NCI-H2227 treated with DMSO at 0.1 percent for 48 hours (cell line): ENCODE measurements at regions not wholly inside any gene's neighbourhood (a gene's known extent, or its start where the extent isn't known, plus 50 kb on each side); places are given as distances from the start of the nearest gene placed in this dataset.

Source experiments
- DNase-seq: peaks from one replicate; lab custom pipeline; 2025; lab: John Stamatoyannopoulos, UW

DNA sequence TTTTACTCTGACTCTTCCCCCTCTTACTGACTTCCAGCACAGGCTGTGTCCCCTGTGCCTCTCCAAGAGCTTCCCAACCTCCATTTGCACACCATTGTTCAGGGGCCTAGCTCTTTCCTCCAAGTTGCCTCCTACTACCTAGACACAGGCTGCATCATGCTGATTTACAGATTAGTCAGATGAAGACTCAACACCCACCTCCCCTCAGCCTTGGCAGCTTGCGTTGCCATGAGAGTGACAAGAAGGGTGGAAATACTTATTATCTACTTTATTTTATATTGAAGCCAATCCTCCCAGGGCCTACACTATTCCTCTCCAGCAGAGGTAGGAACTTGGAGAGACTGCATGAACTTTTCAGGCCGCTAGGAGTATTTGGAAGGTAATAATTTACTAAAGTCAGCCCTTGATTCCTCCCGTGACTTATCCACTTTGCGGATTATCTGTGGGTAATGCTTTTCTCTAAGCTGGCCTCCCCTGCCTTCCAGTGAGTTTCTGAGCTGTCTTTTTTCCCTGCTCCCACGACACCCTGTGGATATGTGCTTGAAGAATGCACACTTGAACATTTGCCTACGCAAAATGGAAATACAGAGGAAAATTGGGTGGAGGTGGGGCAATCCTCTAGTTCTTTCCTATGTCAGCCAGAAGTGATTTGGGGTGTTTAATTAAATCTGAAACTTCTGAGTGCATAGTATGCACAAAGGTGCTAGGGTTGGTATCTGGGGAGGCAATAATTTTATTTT, 74.1 kb upstream of the TMEM164 start:
- DNase-seq: no peak

DNA sequence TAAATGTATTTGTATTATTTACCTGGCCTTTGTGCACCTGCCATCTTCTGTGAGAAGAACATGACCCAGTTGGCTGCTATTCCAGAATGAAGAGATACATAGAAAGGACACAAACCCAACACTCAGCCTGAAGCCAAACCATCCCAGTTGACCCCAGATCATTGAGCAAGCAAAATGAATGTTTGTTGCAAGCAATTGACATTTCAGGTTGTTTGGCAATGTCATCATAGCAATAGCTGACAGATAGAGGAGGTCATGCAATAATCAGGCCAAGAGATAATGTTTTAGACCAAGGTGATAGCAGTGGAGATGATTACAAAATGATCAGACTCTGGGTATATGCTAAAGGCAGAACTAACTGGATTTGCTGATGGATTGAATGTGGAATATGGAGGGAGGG, 71.2 kb upstream of the TMEM164 start:
- DNase-seq: no peak

DNA sequence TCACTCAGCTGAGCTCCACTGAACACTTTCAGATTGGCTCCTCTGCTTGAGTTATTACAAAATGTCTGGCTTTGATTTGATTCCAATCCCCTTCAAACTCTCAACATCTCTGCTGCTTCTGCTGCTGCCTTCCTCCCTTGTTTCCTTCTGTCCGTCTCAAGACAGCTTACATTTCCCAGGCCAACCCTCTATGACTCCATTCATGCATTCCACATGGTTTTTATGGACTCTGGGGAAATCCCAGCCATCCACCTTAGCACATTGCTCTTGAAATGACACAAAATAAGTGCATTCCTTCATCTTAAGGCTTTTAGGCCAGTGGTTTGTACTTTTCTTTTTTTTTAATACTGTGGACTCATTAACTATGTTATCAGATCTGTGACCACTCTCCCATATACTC, 68.5 kb upstream of the TMEM164 start:
- DNase-seq: no peak

DNA sequence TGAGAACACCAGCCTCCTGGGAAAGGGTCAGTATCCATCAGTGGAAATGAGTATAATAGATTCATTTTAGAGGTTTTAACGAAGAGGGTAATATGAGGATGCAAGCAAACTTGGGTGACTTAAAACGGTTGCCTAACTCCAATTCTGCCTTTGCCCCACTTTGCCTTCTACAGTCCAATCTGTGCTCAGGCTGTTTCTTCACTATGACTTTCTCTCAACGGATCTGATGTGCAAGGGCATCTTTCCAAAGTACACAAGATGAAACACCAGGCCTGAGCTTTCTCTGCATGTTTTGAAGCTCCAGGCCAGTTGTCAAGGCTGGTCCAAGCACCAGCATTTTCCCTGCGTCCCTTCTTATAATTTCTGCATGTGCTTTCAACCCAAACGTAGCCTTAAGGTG, 68.0 kb upstream of the TMEM164 start:
- DNase-seq: no peak

DNA sequence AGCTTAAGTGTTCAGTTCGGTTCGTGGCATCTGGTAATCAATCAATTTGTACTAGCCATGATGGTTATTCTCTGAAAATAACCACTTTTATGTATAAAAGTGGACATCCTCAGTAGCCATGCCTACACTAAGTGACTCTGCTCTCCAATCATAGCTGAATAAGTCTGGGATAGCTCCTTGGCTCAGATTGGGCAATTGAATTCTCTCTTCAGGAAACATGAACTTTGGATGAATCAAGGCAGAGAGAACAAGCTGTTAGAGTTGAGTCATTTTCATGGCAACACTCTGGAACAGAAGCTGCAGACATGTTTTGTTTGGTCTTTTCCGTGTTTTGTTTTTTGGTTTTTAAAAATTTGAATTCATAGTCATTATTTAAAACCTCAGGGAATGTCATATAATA, 66.8 kb upstream of the TMEM164 start:
- no peak for DNase-seq

DNA sequence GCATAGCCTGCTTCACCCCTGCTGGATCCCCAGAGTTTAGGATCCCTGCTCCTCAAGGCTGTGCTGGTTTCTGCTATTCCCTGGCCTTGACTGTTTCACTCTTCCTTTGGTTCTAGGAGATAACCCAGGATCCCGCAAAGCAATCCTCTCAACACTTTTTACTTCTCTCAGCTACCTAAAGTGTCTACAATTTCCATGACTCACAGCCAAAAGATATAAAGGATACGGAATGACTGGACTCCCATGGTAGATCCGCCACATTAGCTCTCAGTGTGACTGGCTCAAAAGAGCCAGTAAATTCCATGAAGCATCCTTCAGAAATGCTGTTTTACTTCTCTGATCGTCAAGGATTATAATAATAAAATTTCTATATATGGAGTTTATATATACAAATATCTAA, 66.3 kb upstream of the TMEM164 start:
- no peak for DNase-seq

DNA sequence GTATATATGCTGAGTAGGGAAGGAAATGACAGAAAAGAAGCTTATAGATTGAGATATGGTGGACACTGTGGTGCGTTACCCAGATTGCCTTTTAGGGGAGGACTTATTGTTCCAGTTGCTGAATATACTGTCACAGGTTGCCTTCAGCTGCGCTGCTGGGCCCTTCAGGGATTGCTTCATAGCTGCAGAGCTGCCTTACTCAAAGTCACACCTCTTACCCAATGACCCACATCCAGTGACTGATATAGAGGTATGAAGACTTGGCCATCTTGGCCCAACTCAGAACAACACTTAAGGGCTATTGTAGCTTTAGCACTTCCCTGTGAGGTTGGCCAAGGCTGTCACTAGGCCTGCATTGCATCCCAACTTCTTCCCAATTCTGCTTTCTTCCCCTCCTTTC, 63.4 kb upstream of the TMEM164 start:
- DNase-seq: no peak

DNA sequence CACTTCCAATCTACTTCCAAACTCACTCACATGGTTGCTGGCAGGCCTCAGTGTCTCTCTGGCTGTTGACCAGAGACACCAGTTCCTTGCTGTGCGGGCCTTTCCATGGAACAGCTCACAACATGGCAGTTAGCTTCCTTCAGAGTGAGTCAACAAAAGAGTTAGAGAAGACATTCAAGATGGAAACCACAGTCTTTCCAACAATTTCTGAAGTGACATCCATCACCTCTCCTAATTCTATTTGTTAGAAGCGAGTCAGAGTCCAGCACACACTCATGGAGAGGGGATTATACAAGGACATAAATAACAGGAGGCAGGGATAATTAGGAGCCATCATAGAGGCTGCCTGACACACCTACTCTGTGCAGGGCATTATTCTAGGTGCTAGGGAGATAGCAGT, 62.5 kb upstream of the TMEM164 start:
- DNase-seq: no peak

DNA sequence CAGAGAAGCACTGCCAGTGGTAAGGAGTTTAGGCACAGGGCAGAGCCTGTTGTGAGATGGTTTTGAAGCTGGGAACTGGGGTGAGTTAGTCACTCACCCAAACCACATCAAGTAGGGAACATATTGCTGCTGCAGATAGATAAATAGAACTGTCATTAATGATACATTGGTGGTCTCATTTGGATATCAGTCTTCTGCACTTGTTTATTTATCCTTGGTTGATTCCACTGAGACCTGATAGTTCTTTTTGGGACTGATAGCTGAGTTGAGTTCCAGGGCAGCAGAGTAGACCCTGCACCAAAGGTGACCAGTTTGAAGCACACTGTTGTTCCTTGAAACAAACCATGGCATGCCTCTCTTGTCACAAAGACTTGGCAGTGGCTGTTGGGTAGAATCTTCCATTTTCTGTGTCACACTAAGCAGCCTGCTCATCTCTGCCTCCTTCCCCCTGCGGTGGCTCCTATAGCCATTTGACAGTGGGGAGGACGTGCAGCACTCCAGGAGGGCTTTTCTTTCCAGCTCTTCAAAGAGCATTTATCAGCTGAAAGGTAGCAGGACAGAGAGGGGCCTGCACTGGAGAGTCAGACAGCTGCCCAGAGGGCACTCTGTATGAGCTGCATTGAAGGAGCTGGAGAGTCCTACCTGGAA, 59.7 kb upstream of the TMEM164 start:
- DNase-seq: no peak

DNA sequence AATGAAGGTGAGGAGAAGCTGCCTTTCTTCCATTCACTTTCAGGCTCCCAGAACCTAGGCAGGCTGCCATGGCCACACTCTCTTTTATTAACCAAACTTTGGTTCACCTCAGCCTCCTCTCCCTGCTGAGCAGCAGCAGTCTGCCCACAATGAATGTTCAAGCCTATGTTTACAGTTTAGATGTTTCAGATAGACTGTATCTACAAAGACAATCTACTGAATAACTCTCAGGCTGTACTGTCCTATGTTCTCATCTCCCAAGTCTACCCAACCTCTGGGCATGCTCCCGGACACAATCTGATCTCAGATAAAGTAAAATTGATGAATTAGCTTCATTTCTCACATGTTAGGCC, 59.2 kb upstream of the TMEM164 start:
- no peak for DNase-seq

DNA sequence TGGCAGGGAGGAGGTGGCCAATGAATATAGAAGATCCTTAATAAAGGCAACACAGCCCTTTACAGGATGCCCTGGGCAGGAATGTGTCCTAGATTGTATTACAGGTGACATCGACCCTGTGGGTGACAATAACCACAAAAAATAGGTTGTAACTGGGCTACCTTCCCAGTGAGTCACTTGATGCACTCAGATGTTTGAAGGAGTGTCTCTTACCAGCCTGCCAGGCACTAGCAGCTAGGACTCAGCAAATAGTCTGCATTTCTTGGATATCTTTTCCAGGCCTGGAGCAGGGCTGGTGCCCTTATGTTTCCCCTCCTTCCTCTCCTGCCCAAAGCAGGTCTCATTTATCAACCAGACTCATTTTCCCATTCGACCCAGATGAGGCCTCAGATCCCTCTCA, 50.9 kb upstream of the TMEM164 start:
- DNase-seq: no peak

DNA sequence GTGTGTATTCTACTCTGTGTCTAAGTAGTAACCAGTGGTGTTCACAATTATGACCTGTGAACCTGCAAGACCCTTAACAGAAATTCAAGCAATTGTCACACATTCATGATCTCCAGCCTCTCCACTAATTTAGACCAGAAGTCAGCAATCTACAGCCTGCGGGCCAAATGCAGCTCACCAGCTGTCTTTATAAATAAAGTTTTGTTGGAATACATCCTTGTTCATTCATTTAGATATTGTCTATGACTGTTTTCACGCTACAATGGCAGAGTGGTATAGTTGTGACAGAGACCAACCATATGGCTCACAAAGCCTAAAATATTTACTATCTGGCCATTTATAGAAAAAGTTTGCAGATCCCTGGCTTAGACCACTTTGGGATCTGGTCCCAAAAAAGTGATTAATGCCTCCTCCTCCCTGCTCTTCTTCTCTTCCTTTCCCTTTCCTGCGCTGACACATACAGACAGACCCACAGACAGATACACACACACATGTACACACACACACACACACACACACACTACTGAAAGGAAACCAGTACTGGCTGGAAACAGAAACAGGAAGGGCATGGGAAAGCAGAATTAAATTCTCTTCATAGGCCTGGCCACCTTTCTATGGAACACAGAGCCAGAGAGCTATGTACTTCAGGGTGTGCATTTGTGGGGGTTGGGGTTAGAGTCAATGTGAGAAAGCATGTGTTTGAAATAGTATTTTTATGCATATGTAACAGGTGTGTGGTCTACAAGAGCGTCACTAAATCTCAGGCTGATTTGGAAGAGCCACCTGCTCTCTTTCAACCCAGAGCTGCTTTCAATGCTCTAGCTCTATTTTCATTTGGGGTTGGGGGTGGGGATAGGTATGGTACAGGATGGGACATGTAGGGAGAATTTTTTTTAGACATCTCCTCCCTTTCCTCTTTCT, 49.7 kb upstream of the TMEM164 start:
- DNase-seq: no peak
